ENCODE measurements at regions not wholly inside any gene's neighbourhood (a gene's known extent, or its start where the extent isn't known, plus 50 kb on each side); places are given as distances from the start of the nearest gene placed in this dataset.
A peak's percentile ranks its signal among the peaks of the same experiment; 100 is the strongest.

DNA sequence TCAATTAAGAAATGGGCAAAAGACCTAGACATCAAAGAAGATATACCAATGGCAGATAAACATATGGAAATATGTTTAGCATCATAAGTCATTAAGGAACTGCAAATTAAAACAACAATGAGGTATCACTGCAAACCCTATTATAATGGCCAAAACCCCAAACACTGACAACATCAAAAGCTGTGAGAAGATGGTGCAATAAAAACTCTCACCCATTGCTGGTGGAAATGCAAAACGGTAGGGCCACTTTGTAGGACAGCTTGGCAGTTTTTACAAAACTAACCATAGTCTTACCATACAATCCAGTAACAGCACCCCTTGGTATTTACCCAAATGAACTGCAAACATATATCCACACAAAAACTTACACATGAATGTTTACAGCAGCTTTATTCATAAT, 213.1 kb downstream of the UBE2E3 start:
- no peak for DNase-seq

DNA sequence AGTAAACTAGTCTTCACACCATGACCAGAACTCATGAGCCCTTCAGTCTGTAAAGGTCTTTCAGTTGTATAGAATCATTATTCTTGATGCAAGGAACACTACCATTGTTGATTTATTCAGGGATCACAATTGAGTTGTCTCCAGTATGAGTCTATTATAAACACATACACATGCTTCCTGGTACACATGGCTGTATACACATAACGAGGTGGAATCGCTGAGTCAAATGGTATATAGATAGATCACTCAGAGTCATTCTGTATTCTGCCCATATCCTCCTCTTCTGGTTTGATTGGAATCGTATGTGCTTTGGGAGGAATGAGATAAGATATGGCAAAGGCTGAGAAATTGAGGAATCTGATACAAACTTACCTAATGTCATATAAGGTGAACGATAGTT, 216.0 kb downstream of the UBE2E3 start:
- no peak for DNase-seq

DNA sequence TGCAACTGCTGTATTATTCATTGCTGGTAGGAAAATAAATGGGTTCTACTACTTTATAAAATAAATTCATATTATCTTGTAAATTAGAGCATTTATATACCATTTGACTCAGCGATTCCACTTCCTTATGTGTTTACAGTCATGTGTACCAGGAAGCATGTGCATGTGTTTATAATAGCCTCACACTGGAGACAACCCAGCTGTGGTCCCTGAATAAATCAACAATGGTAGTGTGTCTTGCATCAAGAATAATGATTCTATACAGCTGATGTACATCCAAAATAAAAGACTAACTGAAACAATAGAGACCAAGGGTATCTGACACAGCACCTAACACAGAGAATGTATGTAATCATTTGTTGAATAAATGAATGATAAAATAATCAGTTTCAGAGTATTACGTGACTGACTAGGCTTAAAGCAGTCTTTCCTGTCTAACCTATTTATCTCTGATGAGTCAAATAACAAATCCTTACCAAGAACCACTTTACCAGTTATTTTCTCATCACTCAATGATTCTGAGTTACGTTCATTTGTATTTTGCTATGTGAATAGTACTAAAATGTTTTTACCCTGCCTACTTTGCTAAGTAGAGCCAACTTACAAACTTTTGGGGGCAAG, 216.8 kb downstream of the UBE2E3 start:
- DNase-seq = no peak

DNA sequence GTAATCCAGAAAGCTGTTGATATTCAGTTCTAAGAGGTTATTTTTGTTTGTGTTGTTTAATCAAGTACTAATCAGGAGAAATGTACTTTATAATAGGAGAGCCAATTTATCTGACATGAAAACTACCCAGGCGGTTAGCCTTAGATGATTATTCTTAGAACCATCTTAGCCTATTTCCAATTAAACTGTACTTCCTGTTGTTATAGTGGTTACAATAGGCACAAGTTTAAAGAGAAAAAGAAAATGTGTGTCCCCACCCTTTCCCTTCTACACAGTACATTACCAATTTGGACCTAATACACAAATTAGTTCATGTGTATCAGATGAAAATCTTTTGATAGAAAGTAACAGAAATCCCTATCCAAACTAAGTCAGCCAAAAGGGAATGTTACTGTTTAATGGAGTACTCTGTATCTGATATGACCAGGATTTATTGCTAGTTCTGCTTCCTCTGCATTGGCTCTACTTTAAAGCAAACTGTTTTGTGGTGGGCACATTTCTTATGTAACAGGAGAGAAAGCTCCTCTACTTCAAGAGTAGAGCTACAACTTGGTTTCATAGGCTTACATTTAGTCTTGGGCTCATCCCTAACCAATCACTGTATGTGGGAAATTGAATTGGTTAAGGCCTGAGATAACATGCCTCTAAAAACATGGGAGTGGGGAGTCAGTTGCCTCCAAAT, 217.9 kb downstream of the UBE2E3 start:
- DNase-seq = no peak

DNA sequence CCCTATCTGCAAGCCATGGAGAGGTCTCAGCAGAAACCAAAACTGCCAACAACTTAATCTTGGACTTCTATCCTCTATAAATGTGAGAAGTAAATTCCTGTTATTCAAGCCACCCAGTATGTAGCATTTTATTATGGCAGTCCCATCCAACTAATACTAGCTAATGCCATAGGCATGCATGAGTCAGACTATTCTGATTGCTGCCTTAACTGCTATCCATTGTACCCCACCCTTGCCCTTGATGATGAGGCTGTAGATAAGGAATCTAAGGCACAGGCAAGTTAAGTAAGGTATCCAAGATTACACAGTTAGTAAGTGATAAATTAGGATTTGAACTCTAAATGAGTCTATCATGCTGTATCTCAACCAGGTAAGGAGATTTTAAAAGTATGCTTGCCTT, 223.0 kb downstream of the UBE2E3 start:
- no peak for DNase-seq

DNA sequence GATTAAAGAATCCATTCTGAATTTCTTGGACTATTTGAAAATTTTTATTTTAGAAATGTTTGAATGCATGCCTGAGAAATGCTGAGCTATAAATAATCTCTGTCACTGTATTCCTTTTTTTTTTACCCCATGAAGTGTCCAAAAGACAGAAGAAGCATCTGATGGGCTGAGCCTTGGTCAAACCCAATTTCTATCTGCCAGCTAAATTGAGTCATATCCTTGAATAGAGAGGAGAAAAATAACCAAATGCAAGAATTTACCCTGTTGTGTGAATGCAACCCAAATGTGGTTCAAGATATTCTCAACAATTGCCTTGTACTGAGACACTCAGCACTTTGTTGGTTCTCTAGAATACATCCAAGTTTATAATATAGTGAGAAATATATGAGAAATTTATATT, 223.5 kb downstream of the UBE2E3 start:
- DNase-seq = no peak

DNA sequence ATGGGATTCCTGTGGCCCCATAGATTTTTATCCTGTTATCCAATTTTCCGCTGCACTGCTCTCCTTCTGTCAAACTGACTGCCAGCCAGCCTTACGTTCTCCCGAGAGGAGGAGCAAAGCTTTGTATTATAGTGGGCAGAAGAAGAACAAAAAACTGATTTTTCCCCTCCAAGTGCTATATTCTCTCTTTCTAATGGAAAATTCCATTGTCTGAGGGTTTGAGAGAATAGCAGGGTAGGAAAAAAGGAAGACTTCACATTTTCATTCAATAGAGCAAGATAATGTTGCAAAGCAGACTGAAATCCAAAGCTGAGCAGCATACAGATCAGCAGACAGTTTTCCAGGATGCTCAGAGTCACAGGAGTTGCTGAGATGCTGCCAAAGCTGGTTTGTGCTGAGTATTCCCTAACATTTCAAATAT, 238.0 kb downstream of the UBE2E3 start:
- DNase-seq = peak; percentile 69

DNA sequence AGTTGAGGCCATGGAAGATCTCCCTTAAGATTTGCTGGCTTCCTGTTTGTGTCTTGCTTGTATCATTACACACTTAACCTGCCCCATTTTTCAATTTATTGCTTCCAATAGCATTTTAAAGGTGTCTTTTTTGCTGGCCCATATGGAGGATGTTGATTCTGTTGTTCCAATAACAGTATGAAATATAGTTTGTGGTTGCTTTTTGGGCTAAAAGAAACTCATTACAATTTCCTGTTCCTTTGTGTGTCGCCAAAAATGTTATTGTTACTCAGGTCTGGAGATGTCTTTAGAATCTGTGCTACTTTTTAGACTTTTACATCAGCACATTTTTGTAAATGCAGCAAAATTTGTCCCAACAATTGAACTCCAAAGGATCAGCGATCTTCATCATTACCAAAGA, 234.0 kb upstream of the ITGA4 start:
- DNase-seq = no peak

DNA sequence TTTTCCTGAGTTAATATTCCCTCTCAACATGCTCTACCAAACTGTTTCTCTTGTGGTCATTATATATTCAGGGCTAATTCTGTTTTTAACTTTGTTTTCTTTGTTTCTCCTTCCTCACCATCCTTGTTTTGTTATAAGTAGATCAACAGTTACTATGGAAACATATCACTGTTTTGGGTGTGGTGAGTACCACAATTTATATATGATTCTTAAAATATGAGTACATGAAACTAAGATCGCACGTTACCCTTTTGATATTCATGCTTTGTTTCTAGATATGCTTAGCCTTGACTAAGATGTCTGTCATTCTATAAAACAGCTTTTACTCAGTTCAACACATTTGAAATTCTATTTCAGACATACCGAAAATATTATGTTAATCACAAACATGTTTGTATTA, 232.3 kb upstream of the ITGA4 start:
- DNase-seq = no peak

DNA sequence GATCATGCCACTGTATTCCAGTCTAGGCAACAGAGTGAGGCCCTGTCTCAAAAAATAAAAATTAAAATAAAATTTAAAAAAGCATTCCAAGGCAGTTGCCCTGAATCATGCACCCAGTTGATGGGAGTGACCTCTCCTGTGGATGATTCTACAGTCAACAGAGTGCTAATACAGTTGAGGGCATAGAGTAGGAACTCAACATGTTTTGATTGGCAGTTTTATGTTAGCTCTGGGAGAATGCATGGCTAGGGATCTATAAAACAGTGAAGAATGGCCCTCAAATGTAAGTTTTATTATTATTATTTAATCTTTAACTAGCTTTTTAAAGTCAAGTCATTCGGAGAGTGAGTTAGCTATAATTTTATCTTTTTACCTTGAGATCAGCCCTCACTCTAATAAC, 228.5 kb upstream of the ITGA4 start:
- DNase-seq = no peak

DNA sequence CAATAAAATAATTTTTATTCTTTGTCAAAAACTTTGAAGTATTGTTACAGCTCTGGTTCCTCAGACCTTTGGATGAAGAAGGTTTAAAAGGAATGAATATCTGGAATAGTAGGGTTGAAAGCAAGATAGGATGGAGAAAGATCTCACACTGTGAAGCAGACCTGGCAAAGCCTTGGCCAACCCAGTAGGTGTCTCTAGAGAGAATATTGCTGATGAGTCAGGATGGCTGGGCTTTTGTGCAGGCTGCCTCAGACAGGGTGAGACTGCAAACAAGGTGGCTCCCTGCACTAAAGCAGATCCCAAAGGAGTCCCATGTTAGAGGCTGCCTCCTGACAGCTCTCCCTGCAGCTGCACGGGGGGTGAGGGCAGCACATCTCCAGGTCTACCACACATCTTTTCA, 226.0 kb upstream of the ITGA4 start:
- no peak for DNase-seq

DNA sequence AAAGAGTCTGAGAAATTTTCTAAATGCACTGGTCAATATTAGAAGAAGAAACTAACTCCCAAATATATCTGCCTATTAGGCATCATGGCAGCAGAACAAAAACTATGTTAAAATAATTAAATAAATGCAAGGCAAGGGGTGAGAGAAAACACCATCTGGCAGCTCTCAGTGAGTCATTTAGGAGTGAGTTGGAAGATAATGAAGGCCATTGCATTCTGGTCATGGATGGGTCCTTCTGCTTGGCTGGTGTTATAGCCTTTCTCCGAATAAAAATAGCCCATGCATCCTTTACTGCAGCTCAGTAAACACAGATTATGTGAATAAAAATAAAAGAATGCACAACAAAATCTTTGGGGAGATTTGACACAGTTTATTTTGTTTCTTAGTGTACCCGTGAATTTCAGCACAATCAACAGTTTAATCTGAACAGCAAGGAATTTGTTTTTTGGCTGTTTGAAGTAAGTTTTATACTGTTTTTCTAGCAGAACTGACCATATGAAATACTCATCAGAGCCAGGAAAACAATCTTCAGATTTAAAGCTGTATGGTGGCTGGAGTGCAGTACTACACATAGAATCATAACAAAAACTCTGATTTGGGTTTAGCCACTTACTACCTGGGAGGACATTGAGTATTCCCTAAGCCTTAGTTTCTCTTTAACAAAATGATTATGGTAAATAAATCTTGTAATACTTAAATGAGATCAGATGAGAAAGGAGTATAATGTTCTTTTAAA, 225.1 kb upstream of the ITGA4 start:
- no peak for DNase-seq

DNA sequence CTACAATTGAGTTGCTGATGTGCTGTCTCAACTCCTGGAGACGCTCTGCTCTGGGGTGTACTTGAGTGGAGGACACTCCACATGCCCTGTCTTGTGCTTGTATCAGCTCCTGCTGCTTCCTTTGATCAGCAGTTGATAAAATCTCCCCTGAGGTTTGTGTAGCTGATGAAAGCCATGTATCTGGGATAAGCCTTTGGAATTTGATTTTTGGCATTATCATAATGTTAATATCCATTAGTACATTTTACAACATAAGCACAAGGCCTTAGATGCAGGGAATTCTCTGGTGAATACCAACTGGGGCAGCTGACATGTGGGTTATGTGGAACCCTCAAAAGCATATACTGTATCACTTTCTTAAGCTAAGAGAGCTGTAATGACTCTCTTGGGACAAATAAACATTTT, 222.7 kb upstream of the ITGA4 start:
- peak; percentile 35 for DNase-seq

DNA sequence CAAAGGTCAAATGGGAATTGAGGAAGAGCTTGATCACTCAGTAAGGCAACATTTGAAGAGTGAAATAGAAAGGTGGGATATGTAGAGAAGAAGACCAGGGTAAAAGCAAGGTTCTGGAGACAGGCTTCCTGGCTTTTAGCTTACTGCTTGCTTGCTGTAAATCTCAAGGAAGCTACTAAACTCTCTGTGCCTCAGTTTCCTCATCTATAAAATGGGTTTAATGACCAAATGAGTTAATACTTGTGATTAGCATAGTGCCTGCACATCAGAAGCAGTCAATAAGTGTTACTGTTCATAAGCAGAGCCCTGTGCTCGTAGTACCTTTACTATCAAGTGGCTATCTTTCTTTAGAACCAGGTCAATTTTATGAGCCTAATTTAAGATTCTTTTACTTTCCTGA, 222.2 kb upstream of the ITGA4 start:
- no peak for DNase-seq

DNA sequence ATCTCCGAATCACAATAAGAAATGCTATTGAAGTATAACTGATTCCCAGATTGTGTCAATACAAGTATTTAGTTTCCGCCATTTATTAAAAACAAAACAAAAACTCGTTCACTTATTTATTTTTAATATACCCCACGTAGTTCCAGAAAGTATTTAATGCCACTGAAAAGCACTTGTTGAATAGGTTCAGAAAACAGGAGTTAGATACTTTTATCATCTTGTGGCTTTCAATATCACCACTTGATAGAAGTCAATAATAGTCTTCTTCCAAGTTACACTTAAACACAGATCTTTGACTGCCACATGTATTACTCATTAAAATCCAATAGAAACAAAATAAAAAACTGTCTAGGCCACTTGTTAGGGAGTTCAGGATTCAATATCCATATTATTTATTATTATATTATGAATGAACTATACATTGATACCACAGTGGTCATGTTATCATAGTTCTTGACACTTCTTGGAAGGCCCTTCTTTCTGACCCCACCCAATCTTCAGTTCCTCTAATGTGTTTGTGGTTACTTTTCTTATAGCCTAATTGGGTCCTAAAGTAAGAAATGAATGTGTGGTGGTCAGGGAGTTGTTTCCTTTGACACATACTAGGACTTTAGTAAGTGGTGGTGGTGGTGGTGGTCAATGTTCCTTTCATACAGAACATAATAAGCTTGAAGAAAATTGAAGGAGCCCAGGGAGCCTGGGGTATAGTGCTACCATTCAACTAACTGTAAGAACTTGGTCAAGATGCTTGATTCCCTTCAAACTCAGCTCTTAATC, 221.3 kb upstream of the ITGA4 start:
- DNase-seq = no peak

DNA sequence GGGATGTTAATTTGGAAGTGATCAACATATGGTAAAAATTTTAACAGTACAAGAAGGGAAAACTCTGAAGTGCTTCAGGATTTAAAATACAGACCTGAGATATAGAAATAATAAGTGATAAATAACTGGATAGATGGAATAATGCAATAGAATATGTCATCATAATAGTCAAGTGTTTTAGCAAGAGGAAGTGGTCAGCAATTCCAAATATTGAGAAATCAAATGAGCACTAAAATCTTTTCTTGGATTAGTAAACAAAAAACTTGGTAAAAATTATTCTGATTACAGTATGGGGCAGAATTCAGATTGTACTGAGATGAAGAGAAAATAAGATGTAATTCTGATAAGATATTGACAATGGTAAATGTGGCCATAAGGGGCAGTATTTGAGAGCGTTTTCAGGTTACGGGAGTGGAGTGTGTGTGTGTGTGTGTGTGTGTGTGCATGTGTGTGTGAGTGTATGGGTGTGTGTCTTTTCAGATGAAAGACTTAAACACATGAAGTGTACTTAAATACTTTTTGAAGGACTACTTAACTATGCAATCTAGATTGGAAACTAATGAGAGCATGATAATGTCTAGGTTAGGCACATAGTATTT, 217.9 kb upstream of the ITGA4 start:
- DNase-seq = no peak

DNA sequence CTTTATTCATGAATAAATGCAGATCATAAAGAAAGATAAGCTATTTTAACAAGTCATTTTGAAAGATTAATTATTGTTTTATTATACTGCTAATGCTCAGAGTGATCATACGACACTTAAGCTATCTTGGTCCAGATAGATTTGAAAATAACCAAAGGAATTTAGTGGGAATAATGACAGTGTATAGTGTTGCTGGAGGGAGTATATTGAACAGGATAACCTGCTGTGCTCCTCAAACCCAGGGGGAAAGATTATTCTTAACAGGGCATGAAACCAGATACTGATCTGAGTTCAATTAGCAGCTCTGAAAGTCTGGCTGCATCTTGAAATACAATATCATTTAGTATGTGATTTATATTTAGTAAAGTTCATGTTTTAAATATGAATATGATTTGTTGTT, 216.3 kb upstream of the ITGA4 start:
- no peak for DNase-seq

DNA sequence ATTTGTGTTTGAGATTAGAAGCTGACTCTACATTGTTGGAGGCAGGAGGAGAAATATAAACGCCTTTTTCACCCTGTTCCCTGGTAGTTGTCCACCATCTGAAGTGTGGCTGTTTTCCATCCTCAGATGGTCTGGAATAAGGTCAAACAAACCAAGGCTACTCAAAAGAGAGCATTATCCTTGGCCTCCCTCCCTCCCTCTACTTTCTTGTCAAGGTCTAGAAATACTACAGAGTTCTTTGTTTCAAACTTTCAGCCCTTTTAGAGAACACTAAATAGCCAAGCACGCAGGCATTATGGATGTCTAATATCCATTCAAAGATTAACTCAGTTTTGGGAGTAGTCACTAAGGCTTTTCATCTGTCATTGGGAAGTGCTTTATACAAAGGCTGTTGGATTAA, 215.8 kb upstream of the ITGA4 start:
- no peak for DNase-seq

DNA sequence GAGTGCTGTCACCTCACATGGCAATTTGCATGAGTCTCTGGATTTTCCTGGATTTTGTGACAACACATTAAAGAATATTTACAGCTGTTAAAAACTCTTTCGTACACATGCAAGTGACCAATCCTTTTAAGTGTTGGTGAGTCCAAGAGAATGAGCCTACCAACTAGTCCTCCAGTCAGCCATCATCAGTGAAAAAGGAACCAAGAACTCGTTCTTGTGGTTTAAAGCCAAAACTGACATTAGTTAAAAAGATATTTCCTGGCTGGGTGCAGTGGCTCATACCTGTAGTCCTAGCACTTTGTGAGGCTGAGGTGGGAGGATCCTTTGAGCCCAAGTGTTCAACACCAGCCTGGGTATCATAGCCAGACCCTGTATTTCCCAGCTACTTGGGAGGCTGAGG, 215.4 kb upstream of the ITGA4 start:
- DNase-seq = no peak

DNA sequence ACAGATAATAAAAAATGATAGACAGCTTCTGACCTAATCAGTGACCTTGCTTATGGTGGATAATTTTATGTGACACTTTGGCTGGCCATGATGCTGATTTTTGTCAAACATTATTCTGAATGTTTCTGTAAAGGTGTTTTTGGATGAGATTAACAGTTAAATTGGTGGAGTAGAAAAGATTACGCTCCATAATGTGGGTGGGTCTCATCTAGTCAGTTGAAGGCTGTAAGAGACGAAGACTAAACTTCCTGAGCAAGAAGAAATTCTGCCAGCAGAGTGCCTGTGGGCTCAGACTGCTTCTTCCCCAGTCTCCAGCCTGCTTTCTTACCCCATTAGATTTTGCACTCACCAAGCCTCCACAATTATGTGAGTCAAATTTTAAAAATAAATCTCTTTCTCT, 214.9 kb upstream of the ITGA4 start:
- DNase-seq = no peak

DNA sequence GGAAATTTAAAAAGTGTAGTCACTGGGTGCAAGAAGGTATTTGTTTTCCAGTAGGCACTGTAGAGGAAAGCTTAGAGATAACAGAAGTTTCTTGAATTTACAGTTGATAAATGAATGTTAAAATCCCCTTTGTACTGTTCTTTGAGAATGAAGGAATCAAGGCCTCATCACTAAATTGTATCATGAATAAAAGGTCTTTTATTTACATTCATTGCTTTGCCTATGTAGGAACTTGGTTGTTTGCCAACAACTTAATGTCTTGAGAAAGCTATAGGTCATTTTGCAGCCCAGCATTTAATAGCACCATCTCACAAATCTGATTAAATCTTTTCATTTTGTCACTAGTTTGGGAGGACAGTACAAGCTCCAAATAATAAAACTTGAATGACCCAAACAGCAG, 213.9 kb upstream of the ITGA4 start:
- DNase-seq = no peak

DNA sequence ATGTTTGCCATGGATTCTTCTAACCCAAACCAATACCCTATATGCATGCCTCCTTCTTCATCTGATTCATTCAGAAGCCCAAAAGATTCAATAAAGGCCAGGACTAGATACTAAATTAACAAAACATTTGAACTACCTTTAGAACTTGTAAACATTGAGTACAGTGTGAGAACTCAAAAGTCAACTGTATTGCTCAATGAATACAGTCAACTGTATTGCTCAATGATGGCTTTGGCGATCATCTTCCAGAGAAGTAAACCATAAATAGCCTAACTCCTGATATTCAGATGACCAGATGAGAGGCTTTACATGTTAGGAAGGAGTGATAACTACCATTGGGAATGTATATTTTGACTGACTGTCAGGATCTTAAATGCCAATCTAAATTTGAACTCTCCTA, 206.5 kb upstream of the ITGA4 start:
- no peak for DNase-seq
